Stimulated activated naive B cell treated with anti-CD40 and anti-IgM and Interleukin-4, amounts not matched to agents 10 μg/mL and 1 μg/mL and 100 μg/mL, for 72 hours (primary cell): ENCODE measurements at regions not wholly inside any gene's neighbourhood (a gene's known extent, or its start where the extent isn't known, plus 50 kb on each side); places are given as distances from the start of the nearest gene placed in this dataset.
A peak's percentile ranks its signal among the peaks of the same experiment; 100 is the strongest.

ENCODE experiments used
- ATAC-seq, 2 donors: fragments of 150-1000 bp; cut with Tn5 transposase; replicated peaks; 2 replicates each; pipeline ENCODE4 v1.10.0; 2021; ENCODE audit warnings: moderate library complexity in 1 of 2
- DNase-seq: peaks from one replicate; pipeline ENCODE4 v3.0.0; 2021
- H3K27ac Mint-ChIP-seq: one replicate; pipeline ENCODE4 v1.8.0; 2022; ENCODE audit warnings: mild to moderate bottlenecking, mixed read lengths
- H3K27me3 Mint-ChIP-seq, 2 donors: one replicate each; pipeline ENCODE4 v1.8.0; 2022; ENCODE audit warnings: mixed read lengths in 2 of 2
- H3K36me3 Mint-ChIP-seq, 2 donors: one replicate each; pipeline ENCODE4 v1.8.0; 2022; ENCODE audit warnings: mixed read lengths in 2 of 2, mild to moderate bottlenecking in 1 of 2
- H3K4me1 Mint-ChIP-seq, 2 donors: one replicate each; pipeline ENCODE4 v1.8.0; 2022; ENCODE audit warnings: mixed read lengths in 2 of 2, mild to moderate bottlenecking in 1 of 2
- H3K4me3 Mint-ChIP-seq, 2 donors: one replicate each; pipeline ENCODE4 v1.8.0; 2022; ENCODE audit warnings: mild to moderate bottlenecking in 2 of 2, mixed read lengths in 2 of 2, moderate library complexity in 1 of 2
- H3K9me3 Mint-ChIP-seq, 2 donors: one replicate each; pipeline ENCODE4 v1.8.0; 2022; ENCODE audit warnings: mixed read lengths in 2 of 2, mild to moderate bottlenecking in 1 of 2

GRCh38 chr2:67267241-67267640, 129.9 kb upstream of the ETAA1 start:
- no peak for ATAC-seq
- no peak overlapping the region for H3K27ac Mint-ChIP-seq

GRCh38 chr2:67268797-67269196, 128.3 kb upstream of the ETAA1 start:
- H3K4me1 Mint-ChIP-seq, result no peaks in the 10 kb centered on the region
- no peak overlapping the region for H3K27ac Mint-ChIP-seq
- DNase-seq, result no peak
- peaks cover 0 to 4% of the 10 kb centered on the region in 2 donors for H3K27me3 Mint-ChIP-seq
- H3K4me3 Mint-ChIP-seq, result no peak overlapping the region
- H3K9me3 Mint-ChIP-seq, result no peaks in the 10 kb centered on the region
- H3K36me3 Mint-ChIP-seq, result no peaks in the 10 kb centered on the region
- ATAC-seq, result no peak

More at GRCh38 chr2:67267241-67267640, 129.9 kb upstream of the ETAA1 start:
- H3K9me3 Mint-ChIP-seq, result no peaks in the 10 kb centered on the region
- no peak for DNase-seq
- no peaks in the 10 kb centered on the region for H3K4me1 Mint-ChIP-seq
- H3K27me3 Mint-ChIP-seq, result peaks cover 0 to 4% of the 10 kb centered on the region in 2 donors
- H3K4me3 Mint-ChIP-seq, result no peak overlapping the region
- no peaks in the 10 kb centered on the region for H3K36me3 Mint-ChIP-seq

GRCh38 chr2:67272195-67272594, 124.9 kb upstream of the ETAA1 start:
- H3K9me3 Mint-ChIP-seq, result no peaks in the 10 kb centered on the region
- DNase-seq, result no peak
- no peak overlapping the region for H3K27ac Mint-ChIP-seq
- no peaks in the 10 kb centered on the region for H3K27me3 Mint-ChIP-seq
- no peak overlapping the region for H3K4me3 Mint-ChIP-seq
- no peaks in the 10 kb centered on the region for H3K36me3 Mint-ChIP-seq
- no peaks in the 10 kb centered on the region for H3K4me1 Mint-ChIP-seq
- ATAC-seq, result no peak

GRCh38 chr2:67277450-67277849, 119.7 kb upstream of the ETAA1 start:
- H3K27me3 Mint-ChIP-seq, result no peaks in the 10 kb centered on the region
- no peak for DNase-seq
- H3K4me1 Mint-ChIP-seq, result no peaks in the 10 kb centered on the region
- no peaks in the 10 kb centered on the region for H3K36me3 Mint-ChIP-seq
- H3K4me3 Mint-ChIP-seq, result no peak overlapping the region
- H3K9me3 Mint-ChIP-seq, result no peaks in the 10 kb centered on the region
- no peak for ATAC-seq
- no peak overlapping the region for H3K27ac Mint-ChIP-seq

- Mint-ChIP-seq H3K4me3 (no peak overlapping the region), H3K4me1 (no peaks in the 10 kb centered on the region), H3K9me3 (no peaks in the 10 kb centered on the region), H3K27ac (no peak overlapping the region), H3K36me3 (no peaks in the 10 kb centered on the region), H3K27me3 (peaks cover 4 to 9% of the 10 kb centered on the region in 2 donors)
- DNase-seq (no peak), ATAC-seq (no peak)
These were observed 116.0 kb upstream of the ETAA1 start for GRCh38 chr2:67281101-67281500.

GRCh38 chr2:67283641-67284040, 113.5 kb upstream of the ETAA1 start:
- Mint-ChIP-seq H3K9me3 (peaks cover 0 to 1% of the 10 kb centered on the region in 2 donors), H3K27ac (no peak overlapping the region), H3K4me1 (no peaks in the 10 kb centered on the region), H3K36me3 (no peaks in the 10 kb centered on the region), H3K4me3 (no peak overlapping the region), H3K27me3 (peaks cover 4 to 18% of the 10 kb centered on the region in 2 donors)
- ATAC-seq (no peak), DNase-seq (no peak)

GRCh38 chr2:67286981-67287759, 110.0 kb upstream of the ETAA1 start:
- peaks cover 3 to 6% of the 10 kb centered on the region in 2 donors for H3K4me1 Mint-ChIP-seq
- H3K36me3 Mint-ChIP-seq, result no peaks in the 10 kb centered on the region
- DNase-seq (no peak), ATAC-seq (no peak)
- no peak overlapping the region for H3K4me3 Mint-ChIP-seq
- peaks cover 0 to 4% of the 10 kb centered on the region in 2 donors for H3K9me3 Mint-ChIP-seq
- peaks cover 4 to 22% of the 10 kb centered on the region in 2 donors for H3K27me3 Mint-ChIP-seq
- H3K27ac Mint-ChIP-seq, result no peak overlapping the region

- Mint-ChIP-seq H3K27ac (no peak overlapping the region), H3K9me3 (peaks cover 0 to 4% of the 10 kb centered on the region in 2 donors), H3K36me3 (no peaks in the 10 kb centered on the region), H3K27me3 (peaks cover 4 to 22% of the 10 kb centered on the region in 2 donors), H3K4me1 (peaks cover 3 to 6% of the 10 kb centered on the region in 2 donors), H3K4me3 (no peak overlapping the region)
- no peak for DNase-seq
- no peak for ATAC-seq
These were observed 107.9 kb upstream of the ETAA1 start for GRCh38 chr2:67289271-67289670.

GRCh38 chr2:67289921-67290371, 107.2 kb upstream of the ETAA1 start:
- DNase-seq, result no peak
- H3K27me3 Mint-ChIP-seq, result peaks cover 4 to 17% of the 10 kb centered on the region in 2 donors
- peak in 1 of 2 donors; percentile 33 for ATAC-seq
- H3K9me3 Mint-ChIP-seq, result peaks cover 0 to 4% of the 10 kb centered on the region in 2 donors
- no peaks in the 10 kb centered on the region for H3K36me3 Mint-ChIP-seq
- no peak overlapping the region for H3K27ac Mint-ChIP-seq
- H3K4me1 Mint-ChIP-seq, result peaks cover 3 to 6% of the 10 kb centered on the region in 2 donors
- H3K4me3 Mint-ChIP-seq, result no peak overlapping the region

GRCh38 chr2:67290451-67291290, 106.5 kb upstream of the ETAA1 start:
- DNase-seq (no peak), ATAC-seq (no peak)
- H3K27ac Mint-ChIP-seq, result no peak overlapping the region
- no peak overlapping the region for H3K4me3 Mint-ChIP-seq
- H3K9me3 Mint-ChIP-seq, result peaks cover 0 to 4% of the 10 kb centered on the region in 2 donors
- H3K4me1 Mint-ChIP-seq, result peaks cover 3 to 6% of the 10 kb centered on the region in 2 donors
- H3K27me3 Mint-ChIP-seq, result peaks cover 0 to 14% of the 10 kb centered on the region in 2 donors
- no peaks in the 10 kb centered on the region for H3K36me3 Mint-ChIP-seq

- no peak for DNase-seq
- Mint-ChIP-seq H3K36me3 (no peaks in the 10 kb centered on the region), H3K4me3 (no peak overlapping the region), H3K4me1 (peaks cover 3 to 6% of the 10 kb centered on the region in 2 donors), H3K27me3 (peaks cover 0 to 5% of the 10 kb centered on the region in 2 donors), H3K9me3 (peaks cover 0 to 3% of the 10 kb centered on the region in 2 donors), H3K27ac (no peak overlapping the region)
- no peak for ATAC-seq
These were observed 102.9 kb upstream of the ETAA1 start for GRCh38 chr2:67294218-67294617.

GRCh38 chr2:67295406-67295805, 101.7 kb upstream of the ETAA1 start:
- Mint-ChIP-seq H3K4me1 (no peaks in the 10 kb centered on the region), H3K9me3 (no peaks in the 10 kb centered on the region), H3K27ac (no peak overlapping the region), H3K27me3 (peaks cover 0 to 5% of the 10 kb centered on the region in 2 donors), H3K4me3 (no peak overlapping the region), H3K36me3 (no peaks in the 10 kb centered on the region)
- DNase-seq (no peak), ATAC-seq (no peak)

GRCh38 chr2:67295851-67296250, 101.3 kb upstream of the ETAA1 start:
- DNase-seq, result no peak
- Mint-ChIP-seq H3K9me3 (no peaks in the 10 kb centered on the region), H3K4me3 (no peak overlapping the region), H3K36me3 (no peaks in the 10 kb centered on the region), H3K4me1 (no peaks in the 10 kb centered on the region), H3K27me3 (peaks cover 0 to 5% of the 10 kb centered on the region in 2 donors), H3K27ac (no peak overlapping the region)
- ATAC-seq, result no peak

GRCh38 chr2:67304300-67304890, 92.7 kb upstream of the ETAA1 start:
- H3K9me3 Mint-ChIP-seq, result no peaks in the 10 kb centered on the region
- peaks cover 0 to 4% of the 10 kb centered on the region in 2 donors for H3K27me3 Mint-ChIP-seq

More at GRCh38 chr2:67304300-67304890, 92.7 kb upstream of the ETAA1 start:
- Mint-ChIP-seq H3K4me1 (no peaks in the 10 kb centered on the region), H3K36me3 (no peaks in the 10 kb centered on the region), H3K27ac (no peak overlapping the region), H3K4me3 (no peak overlapping the region)
- DNase-seq, result no peak
- ATAC-seq, result no peak
